ENCODE measurements at regions not wholly inside any gene's neighbourhood (a gene's known extent, or its start where the extent isn't known, plus 50 kb on each side); places are given as distances from the start of the nearest gene placed in this dataset.

DNA sequence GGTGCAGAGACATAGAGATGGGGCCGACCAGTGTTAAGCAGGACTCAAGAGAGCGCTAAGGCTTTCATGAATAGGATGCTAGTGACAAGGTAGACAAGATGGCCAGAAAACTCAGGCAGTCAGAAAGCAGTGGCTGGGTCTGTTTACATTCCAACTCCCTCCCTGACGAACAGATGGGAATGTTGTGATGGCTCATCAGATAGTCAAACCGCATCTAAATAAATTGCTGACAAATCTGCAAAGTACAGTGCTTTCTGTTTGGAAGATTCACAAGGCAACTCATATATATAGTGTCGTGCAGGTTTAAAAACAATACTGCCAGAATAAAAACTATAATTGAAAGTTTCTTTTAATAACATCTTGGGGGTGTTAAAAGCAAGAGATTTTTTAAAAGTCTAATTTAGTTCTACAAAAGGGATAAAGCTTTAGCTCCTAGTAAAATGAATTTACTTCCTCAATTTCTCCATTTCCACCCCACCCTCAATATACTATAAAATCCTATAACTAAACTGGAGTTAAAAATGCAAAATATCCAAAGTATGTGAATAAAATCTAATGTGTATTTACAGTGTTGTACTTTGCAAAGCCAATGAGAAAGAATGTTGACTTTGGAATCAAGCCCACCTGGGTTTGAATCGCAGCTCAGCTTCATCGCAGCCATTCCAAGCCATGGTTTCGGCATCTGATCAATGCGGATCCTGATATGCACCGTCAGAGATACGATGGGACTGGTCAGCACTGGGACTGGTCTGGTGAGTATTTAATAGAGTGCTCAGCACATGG, 247.3 kb upstream of the PDE10A start:
- no peak overlapping the region for H3K4me3 ChIP-seq (ENCODE audit: low read length in 3 of 3)
- peak in 1 of 5 donors; percentile 60 for DNase-seq
- no peak for FAIRE-seq
- H3K9me3 ChIP-seq (ENCODE audit: control insufficient read depth in 2 of 3, insufficient read depth in 1 of 3, low read length in 3 of 3) = no peaks in the 10 kb centered on the region
- intact Hi-C loops (cut with DNase I) = no loop called here
- H3K27ac ChIP-seq (ENCODE audit: low read depth in 2 of 2, low read length in 2 of 2) = no peak overlapping the region
- TF ChIP-seq, protein P1, sequence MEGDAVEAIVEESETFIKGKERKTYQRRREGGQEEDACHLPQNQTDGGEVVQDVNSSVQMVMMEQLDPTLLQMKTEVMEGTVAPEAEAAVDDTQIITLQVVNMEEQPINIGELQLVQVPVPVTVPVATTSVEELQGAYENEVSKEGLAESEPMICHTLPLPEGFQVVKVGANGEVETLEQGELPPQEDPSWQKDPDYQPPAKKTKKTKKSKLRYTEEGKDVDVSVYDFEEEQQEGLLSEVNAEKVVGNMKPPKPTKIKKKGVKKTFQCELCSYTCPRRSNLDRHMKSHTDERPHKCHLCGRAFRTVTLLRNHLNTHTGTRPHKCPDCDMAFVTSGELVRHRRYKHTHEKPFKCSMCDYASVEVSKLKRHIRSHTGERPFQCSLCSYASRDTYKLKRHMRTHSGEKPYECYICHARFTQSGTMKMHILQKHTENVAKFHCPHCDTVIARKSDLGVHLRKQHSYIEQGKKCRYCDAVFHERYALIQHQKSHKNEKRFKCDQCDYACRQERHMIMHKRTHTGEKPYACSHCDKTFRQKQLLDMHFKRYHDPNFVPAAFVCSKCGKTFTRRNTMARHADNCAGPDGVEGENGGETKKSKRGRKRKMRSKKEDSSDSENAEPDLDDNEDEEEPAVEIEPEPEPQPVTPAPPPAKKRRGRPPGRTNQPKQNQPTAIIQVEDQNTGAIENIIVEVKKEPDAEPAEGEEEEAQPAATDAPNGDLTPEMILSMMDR (IDR thresholded peaks at IDR 0.05; ENCODE audit: borderline replicate concordance, extremely low read depth, insufficient read depth) = no peak
- no peak overlapping the region for H3K9ac ChIP-seq (ENCODE audit: low read length in 3 of 3)
- H3K4me1 ChIP-seq (ENCODE audit: control insufficient read depth in 2 of 3, insufficient read depth in 2 of 3, low read depth in 1 of 3, low read length in 3 of 3) = peaks cover 0 to 3% (median 0%) of the 10 kb centered on the region in 3 donors
- no peaks in the 10 kb centered on the region for H3K36me3 ChIP-seq (ENCODE audit: control insufficient read depth in 2 of 3, insufficient read depth in 3 of 3, low read length in 3 of 3)
- no peaks in the 10 kb centered on the region for H3K27me3 ChIP-seq (ENCODE audit: control insufficient read depth, insufficient read depth, low read length)

DNA sequence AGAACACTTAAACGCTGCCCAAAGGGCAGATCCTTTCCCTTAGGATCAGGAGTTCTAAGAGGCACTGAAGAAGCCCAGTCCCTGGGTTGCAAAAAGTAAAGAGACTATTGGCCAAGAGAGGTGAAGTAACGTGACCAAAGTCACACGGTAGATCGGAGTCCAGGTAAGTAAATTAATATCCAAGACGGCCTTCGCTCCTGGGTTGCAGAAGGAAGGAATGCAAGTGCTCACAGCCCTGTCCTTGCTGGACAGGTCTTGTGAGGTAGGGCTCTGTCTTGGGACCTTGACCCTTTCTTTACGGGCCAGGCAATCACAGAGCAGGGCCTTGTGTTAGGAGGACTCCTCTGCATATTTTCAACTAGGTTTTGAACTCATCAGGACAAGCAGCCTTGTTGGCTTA, 243.7 kb upstream of the PDE10A start:
- DNase-seq = no peak
- TF ChIP-seq, protein P1 (IDR thresholded peaks at IDR 0.05; ENCODE audit: borderline replicate concordance, extremely low read depth, insufficient read depth) = no peak
- peaks cover 0 to 3% (median 0%) of the 10 kb centered on the region in 3 donors for H3K4me1 ChIP-seq (ENCODE audit: control insufficient read depth in 2 of 3, insufficient read depth in 2 of 3, low read depth in 1 of 3, low read length in 3 of 3)
- intact Hi-C loops (cut with DNase I) = no loop called here
- H3K9me3 ChIP-seq (ENCODE audit: control insufficient read depth in 2 of 3, insufficient read depth in 1 of 3, low read length in 3 of 3) = no peaks in the 10 kb centered on the region
- no peak overlapping the region for H3K27ac ChIP-seq (ENCODE audit: low read depth in 2 of 2, low read length in 2 of 2)
- H3K27me3 ChIP-seq (ENCODE audit: control insufficient read depth, insufficient read depth, low read length) = no peaks in the 10 kb centered on the region
- no peaks in the 10 kb centered on the region for H3K36me3 ChIP-seq (ENCODE audit: control insufficient read depth in 2 of 3, insufficient read depth in 3 of 3, low read length in 3 of 3)
- FAIRE-seq = no peak
- no peak overlapping the region for H3K4me3 ChIP-seq (ENCODE audit: low read length in 3 of 3)
- H3K9ac ChIP-seq (ENCODE audit: low read length in 3 of 3) = no peak overlapping the region

DNA sequence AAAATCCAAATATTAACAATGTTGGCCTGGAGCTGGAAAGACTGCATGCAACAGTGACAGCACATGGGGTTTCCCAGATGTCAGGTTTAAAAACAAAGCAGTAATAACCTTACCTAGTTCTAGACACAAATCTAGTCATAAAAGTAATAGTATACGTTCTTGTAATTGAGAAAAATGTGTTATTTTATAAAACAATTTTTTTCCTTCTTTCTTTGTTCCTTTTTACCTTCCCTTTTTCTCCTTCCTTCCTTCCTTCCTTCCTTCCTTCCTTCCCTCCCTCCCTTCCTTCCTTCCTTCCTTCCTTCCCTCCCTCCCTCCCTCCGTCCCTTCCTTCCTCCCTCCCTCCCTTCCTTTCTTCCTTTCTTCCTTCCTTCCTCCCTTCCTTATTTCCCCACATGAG, 242.7 kb upstream of the PDE10A start:
- no peak for FAIRE-seq
- Histone ChIP-seq H3K9ac (ENCODE audit: low read length in 3 of 3) (no peak overlapping the region), H3K4me1 (ENCODE audit: control insufficient read depth in 2 of 3, insufficient read depth in 2 of 3, low read depth in 1 of 3, low read length in 3 of 3) (peaks cover 0 to 3% (median 0%) of the 10 kb centered on the region in 3 donors), H3K4me3 (ENCODE audit: low read length in 3 of 3) (no peak overlapping the region), H3K27ac (ENCODE audit: low read depth in 2 of 2, low read length in 2 of 2) (no peak overlapping the region), H3K36me3 (ENCODE audit: control insufficient read depth in 2 of 3, insufficient read depth in 3 of 3, low read length in 3 of 3) (no peaks in the 10 kb centered on the region), H3K27me3 (ENCODE audit: control insufficient read depth, insufficient read depth, low read length) (no peaks in the 10 kb centered on the region), H3K9me3 (ENCODE audit: control insufficient read depth in 2 of 3, insufficient read depth in 1 of 3, low read length in 3 of 3) (no peaks in the 10 kb centered on the region)
- intact Hi-C loops (cut with DNase I) = no loop called here
- no peak for DNase-seq
- TF ChIP-seq, protein P1 (IDR thresholded peaks at IDR 0.05; ENCODE audit: borderline replicate concordance, extremely low read depth, insufficient read depth) = no peak

Measured in kidney (tissue), 13 donors.